ENCODE measurements at regions not wholly inside any gene's neighbourhood (a gene's known extent, or its start where the extent isn't known, plus 50 kb on each side); places are given as distances from the start of the nearest gene placed in this dataset.

DNA sequence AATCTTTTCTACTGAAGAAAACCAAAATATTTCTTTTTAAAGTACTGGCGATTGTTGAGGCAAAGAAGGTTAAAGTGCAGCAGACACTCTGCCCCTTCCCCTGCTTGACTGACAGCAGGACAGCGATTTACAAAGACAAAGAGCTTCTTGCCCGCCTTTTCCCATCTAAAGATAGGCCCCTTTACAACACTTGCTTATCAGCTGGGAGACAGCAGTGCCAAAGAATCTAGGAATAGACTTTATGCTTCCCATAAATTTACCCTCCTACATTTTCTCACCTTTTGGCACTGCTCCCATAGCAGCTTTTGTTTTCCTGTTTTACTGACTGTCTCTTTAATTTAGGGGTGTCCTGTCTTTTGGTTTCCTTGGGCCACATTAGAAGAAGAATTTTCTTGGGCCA lies 824.1 kb downstream of the CCSER2 start:
- no peak for DNase-seq

- DNase-seq, result no peak
These were observed 824.5 kb downstream of the CCSER2 start for GRCh38 chr10:85152911-85153310.

GRCh38 chr10:85157206-85157605 lies 828.8 kb downstream of the CCSER2 start:
- no peak for DNase-seq

DNA sequence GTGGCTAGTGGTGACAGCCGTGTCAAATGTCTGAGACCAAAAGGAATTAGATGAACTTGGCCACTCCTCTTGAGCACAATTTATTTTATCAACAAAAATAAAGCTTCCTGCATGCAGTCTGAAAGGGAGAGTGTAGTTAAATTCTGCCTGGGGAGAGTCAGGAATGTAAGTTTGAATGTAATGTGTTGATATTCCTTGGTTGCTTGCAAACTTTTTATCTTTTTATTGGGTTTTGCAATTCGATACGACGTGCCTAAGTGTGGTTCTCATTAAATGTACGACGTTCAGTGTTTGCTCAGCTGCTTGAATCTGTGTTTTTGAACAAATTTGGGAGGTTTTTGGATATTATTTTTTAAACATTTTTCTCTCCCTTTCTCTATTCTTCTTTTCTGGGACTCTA lies 839.9 kb downstream of the CCSER2 start:
- DNase-seq, result no peak

DNA sequence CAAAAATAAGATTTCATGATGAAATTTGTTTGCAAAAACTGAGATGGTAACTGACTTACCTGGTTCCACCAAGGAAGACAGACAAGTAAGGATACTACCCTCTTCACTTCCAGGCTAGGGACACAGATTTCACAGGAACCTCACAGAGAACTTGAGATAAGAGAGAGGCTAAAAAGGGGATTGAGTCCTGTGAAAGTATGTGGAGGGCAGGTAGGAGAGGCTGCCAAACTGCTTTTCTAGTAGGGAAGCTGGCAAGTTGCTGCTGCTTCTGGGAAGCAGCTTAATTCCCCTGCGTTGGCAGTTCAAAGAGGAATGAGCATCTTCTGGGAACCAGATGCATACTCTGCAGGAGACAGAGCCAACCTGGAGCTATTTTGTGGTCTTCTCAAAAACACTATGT lies 841.6 kb downstream of the CCSER2 start:
- DNase-seq, result no peak

DNA sequence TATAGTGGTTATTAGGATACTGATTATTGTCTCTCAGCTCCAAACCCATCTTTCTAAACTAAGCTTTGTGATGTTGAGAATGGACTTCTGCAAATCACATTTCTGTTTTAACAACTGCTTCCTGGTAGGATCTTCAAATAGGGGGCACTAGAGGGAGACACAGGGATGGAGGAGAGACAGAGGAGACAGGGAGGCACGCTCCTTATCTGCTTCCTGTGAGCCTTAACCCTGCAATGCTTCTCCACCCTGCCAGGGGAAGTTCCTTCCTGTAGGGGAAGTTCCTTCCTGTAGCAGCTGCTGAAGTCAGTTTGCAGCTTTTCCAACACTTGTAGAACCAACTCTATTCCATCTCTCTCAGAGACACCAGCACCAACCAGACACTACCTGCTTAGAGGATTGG lies 847.2 kb downstream of the CCSER2 start:
- DNase-seq, result no peak

- DNase-seq, result no peak
These were observed 849.4 kb downstream of the CCSER2 start for GRCh38 chr10:85177767-85178166.

DNA sequence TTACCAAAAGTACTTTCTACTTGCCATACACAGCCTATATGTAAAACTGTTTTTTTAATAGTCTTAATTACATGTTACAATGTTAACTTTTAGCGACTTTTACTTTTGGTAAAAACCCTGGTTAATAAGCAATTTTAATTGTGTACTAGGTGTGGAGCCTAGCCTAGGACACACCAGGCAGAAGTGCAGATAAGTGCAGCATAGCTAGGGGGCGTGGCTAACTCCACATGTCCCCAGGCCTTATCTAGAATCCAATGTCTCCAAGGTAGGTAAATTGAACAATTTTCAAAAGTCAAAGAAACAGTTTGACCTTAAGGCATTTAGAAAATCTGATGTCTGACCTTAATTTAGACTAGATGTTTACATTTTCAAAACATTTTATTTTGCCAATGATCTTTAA lies 858.7 kb downstream of the CCSER2 start:
- DNase-seq, result no peak

- DNase-seq, result no peak
These were observed 860.5 kb downstream of the CCSER2 start for GRCh38 chr10:85188770-85189484.

GRCh38 chr10:85193796-85194195 lies 865.4 kb downstream of the CCSER2 start:
- no peak for DNase-seq

GRCh38 chr10:85194706-85195105 lies 866.3 kb downstream of the CCSER2 start:
- DNase-seq, result no peak

DNA sequence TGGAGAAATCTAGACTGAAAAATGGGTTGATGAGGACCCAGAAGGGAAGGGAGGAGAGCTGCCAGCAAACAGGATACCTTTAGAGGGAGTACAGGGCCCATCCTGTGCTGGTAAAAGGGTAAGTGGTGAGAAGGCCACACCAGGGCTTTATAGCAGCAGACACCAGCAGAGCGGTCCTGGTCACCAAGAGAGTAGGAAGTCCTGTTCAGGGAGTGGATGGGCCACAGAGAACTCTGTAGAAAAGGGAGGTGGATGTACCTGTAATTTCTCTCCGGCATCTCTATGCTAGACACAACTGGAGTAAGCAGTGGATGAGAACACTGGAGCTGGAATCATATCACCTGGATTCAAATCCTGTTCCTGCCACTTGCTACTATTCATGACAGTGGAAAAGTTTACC lies 867.2 kb downstream of the CCSER2 start:
- no peak for DNase-seq

- DNase-seq, result no peak
These were observed 876.4 kb downstream of the CCSER2 start for GRCh38 chr10:85204814-85205213.

GRCh38 chr10:85212526-85212925 lies 884.1 kb downstream of the CCSER2 start:
- no peak for DNase-seq

GRCh38 chr10:85213493-85213892 lies 885.1 kb downstream of the CCSER2 start:
- no peak for DNase-seq

DNA sequence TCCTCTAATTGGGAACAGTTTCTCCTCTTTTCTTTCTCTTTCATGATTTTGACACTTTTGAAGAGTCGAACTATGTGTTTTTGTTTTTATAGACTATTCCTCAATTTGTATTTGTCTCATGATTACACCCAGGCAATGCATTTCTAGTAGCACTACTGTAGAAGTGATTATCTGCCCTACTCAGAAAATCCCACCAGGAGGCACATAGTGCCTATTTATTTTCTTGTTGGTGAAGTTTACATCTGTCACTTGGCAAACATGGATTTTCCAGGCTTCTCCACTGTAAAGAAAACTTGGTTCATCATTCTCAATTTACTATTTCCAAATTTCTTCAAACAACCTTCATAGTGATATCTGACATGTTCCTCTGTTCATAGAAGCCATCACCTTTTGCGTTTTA lies 893.9 kb downstream of the CCSER2 start:
- DNase-seq, result no peak

- DNase-seq, result no peak
These were observed 896.1 kb downstream of the CCSER2 start for GRCh38 chr10:85224366-85224940.

- DNase-seq, result no peak
These were observed 896.9 kb downstream of the CCSER2 start for GRCh38 chr10:85225311-85225710.

DNA sequence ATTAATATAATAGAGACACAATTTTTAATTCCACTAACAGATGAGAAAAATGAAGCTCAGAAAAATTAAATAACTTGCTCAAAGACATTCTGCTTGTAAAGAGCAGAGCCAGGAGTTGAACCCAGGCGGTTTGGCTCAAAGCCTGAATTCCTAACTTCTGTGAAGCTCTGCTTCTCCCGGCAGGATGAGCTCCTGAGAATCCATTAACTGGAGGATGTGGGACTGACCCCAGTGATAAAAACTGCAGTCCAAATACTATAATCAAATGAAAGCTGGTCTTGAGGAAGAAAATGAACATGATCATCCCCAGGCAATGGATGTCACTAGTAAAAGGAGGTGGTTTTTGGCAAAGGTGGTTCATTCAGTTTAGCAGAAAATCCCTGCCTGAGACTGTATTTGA lies 898.2 kb downstream of the CCSER2 start:
- DNase-seq, result no peak

GRCh38 chr10:85228726-85229125 lies 900.3 kb downstream of the CCSER2 start:
- no peak for DNase-seq

- no peak for DNase-seq
These were observed 903.3 kb downstream of the CCSER2 start for GRCh38 chr10:85231534-85232270.

DNA sequence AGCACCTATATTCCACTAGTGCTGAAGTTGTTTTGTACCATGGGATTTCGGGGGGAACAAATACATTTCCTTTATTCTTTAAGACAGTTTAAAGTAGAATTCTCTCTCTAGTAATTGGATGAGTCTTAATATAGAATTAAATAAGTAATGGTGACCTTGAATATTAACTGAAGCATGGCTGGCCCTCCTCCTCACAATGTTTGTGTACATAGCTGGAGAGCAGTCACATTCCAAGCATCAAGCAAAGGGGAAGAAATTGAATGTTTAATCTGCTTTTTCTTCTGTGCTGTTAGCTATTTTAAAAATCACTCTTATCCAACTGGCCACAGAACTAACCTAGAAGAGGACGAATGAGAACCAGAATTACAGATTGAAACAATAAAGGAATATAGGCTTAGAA lies 906.9 kb downstream of the CCSER2 start:
- DNase-seq, result no peak

DNA sequence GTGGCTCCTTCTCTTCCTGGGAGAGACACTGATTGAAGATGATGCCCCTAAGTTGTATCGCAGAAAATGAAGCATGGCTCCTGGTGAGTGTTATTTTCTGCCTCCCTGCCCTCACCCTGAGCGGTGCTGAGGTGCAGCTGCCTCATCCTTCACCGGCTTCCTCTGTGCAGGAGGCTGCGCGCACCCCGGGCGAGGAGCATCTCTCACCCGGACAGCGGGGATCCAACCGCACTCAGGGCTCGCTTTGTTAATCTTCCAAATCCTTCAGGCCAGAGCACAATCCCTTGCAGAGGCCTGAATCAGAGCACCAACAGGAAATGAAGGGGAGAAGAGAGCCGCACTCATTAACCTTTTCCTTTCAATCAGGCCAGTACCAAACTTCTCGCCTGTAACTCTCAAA lies 910.3 kb downstream of the CCSER2 start:
- no peak for DNase-seq

DNA sequence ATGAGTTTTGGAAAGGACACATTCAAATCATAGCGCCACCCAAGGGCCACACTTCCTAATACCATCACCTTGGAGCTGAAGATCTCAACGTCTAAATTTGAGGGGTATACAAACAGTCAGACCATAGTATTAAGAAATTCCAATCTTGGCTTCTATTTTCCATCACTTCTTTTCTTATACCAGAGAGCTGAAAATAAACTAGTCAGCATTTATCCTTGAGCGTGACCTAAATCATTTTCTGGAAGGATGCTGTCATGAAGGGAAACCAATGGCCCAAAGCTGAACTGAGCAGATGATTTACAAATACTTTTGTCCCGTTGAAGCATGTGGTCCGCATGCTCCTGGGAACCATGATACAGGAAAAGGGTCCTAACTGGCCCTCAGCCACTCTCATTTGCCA lies 921.9 kb downstream of the CCSER2 start:
- DNase-seq, result no peak
